Activated CD4-positive, alpha-beta T cell treated with anti-CD3 and anti-CD28 coated beads, Interleukin-2, amount 50 U/mL, for 1 hour (primary cell): ENCODE measurements at regions not wholly inside any gene's neighbourhood (a gene's known extent, or its start where the extent isn't known, plus 50 kb on each side); places are given as distances from the start of the nearest gene placed in this dataset.

Source experiments
- DNase-seq: peaks from one replicate; pipeline ENCODE4 v3.0.0-alpha.2; 2020

DNA sequence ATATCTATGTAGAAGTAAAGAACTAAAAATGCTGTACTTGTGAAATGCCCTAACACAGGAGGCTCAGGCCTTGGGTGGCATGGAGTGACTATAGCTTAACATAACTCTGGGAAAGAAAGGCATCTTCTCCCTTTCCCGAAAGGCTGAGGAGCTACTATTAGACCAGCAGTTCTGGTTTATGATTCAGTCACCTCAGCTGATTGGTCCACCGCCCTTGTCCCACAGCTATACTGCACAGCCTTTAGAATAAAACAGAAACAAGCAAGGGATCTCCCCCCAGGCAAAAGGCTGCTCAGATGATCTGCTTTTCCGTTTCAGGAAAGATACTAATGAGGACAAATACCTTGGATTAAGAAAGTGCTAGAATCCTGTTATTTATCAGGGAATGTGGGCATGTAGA is 171.3 kb downstream of the SNCA start:
- DNase-seq = no peak

DNA sequence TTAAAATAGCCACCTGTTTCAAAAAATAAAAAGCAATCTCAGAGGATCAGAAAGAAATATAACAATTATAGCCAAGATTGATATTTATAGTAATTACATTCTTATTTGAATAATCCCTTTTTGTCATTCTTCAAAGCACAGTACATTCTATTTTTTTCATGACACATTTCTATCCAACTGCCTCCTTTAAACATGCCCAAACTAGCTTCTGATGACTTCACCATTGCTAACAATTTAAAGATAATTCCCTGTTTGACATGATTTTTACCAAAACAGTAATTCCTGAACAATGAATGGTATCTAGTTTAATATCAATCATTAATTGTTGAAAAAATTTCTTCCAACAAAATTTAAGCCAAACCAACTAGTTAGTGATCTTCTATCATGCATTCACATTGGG is 172.4 kb downstream of the SNCA start:
- DNase-seq = no peak

DNA sequence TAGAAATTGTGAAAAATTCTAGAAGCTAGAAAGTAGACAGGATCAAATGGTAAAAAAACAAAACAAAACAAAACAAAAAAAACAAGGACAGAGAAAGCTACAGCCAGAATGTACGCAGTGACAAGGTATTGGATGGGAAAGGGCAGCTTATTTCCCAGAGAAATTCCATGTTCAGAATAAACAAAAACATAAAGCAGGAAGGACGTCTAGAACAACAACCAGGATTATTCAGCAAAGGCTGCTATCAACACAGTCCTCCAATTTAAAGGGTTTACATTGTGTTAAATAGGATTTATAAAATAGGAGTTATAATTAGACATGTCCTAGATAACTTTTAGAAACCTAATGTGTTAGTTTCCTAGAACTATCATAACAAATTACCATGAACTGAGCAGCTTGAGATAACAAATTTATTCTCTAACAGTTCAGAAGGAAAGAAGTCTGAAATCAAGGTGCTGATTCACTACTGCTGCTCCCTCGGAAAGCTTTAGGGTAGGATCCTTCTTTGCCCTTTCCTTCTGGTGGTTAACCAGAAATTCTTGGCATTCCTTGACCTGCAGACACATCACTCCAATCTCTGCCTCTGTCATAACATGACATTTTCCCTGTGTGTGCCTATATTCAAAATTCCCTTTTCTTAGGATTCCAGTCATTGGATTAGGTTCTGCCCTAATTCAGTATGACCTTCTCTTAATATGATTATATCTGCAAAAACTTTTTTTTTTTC is 175.6 kb downstream of the SNCA start:
- no peak for DNase-seq

DNA sequence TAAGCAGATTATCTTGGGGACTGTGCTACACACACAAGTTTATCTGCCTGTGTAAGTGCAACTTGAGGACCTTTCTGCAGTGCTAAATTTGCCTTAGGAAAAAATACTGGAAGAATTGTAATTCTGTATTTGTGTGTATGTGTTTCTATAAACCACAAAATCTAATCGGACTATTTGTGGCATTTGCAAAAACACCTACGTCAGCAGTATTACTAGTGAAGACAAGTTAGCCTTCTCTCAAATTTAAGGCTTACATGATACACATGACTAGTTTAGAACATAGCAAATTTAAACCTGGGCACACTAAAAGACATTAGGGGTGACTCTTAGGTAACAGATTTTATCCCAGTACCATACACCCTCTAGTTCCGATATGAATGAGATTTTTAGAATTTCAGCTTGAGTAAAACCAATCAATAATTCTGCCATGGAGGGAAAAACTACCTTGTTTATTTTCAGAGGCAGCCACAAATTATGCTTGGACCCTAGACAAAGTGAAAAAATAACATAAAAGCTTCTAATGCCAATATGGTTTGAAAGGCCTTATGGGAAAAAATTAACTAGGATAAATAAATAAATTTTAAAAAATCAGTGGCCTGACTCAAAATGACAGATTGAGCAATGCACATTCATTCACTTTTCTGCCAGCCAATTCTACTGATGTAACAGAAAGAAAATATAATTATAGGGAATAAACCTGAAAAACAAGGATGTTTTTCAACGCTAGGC is 176.4 kb downstream of the SNCA start:
- no peak for DNase-seq

DNA sequence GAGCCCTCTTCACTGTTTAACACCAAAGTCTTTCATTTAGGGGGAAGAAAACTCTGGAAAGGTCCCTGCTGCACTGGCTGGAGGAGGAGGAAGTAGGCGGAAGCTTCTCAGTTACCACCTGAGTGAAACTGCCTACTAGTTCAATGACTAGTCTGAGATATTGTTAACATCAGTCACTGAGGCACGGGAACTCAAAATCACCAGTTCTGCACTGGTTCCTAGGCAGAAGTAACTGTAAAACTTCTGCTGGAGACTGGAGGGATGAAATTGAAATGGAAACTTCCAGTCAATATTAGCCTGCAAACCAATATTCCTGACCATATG is 178.3 kb downstream of the SNCA start:
- no peak for DNase-seq

DNA sequence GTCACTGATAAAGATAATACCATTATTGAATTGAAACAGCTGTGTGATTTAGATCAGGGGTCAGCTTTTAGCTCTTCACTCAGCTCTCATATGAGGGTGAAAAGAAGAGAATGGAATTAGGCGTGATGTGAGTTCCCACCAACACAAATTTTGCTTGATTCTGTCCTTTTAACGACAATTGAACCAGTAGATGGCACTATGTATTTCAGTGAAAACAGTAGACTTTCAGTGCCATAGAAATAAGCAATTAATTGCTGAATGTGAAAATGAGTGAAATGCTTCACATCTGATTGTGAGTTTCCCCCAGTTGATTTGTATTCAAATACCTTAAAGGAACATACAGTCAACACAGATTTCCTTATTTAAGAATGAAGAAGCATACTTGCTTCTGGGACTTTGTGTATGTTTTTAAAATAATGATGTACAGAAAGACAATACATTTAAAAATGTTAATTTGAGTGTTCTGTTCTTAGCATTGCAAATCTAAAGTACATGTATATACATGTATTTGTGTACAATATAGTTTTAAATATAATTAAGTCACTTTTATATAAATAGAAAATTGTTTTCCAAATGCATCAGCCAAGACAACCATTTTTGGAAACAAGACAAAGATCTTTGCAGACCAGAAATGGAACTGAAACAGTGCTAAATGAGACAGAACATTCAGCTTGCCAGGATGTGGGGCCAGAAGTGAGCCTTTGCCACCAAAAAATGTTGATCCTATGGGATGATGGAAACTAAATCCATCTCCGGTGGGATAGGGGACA is 178.8 kb downstream of the SNCA start:
- no peak for DNase-seq

DNA sequence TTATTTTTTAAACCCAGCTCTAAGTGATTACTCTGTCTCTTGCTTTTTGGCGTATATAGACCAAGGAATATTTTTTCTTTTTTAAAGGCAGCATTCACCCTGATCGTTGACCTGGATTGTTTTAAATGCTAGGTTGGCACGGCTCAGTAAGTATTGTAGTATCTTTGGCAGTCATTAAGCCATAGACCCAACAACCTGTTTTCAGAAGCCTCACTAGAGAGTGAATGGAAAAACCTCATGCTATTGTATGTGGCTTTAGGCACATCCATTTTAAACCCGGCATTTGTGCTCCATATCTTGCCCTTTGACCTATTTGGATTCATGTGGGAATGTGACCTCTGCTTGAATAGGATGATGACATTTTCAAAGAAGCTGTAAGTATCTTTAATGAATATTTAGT is 183.9 kb downstream of the SNCA start:
- DNase-seq = no peak

DNA sequence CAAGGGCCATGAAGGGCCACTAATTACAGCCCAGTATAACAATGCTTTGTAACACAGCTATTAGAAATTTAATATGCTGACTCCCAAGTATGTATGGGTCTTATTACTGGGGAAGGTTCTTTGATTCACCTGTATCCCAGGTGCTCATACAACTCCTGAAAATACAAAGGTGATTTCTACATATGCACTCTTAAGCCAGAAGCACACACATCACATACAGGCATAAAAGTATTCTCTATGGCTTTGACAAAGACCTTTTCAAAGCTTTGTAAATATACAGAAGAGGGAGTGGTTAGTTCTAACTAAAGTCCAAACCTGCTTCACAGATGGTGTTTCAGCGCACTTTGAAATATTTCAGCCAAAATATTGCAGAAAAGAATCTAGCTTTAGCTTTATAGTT is 191.5 kb downstream of the SNCA start:
- DNase-seq = no peak

DNA sequence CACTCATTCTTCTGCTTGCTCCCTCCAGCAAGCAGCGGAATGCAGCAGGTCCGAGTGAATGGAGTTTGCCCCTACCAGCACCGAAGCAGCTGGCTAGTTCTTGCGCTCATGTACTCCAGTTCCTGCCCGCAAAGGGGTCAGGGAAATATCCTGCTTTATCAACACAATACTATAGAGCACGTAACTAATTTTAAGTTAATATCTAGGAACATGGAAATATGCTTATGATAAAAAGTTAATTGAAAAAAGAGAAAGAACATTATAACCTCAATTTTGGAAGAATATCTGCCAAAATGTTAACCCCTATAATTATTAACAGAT is 195.6 kb downstream of the SNCA start:
- no peak for DNase-seq

DNA sequence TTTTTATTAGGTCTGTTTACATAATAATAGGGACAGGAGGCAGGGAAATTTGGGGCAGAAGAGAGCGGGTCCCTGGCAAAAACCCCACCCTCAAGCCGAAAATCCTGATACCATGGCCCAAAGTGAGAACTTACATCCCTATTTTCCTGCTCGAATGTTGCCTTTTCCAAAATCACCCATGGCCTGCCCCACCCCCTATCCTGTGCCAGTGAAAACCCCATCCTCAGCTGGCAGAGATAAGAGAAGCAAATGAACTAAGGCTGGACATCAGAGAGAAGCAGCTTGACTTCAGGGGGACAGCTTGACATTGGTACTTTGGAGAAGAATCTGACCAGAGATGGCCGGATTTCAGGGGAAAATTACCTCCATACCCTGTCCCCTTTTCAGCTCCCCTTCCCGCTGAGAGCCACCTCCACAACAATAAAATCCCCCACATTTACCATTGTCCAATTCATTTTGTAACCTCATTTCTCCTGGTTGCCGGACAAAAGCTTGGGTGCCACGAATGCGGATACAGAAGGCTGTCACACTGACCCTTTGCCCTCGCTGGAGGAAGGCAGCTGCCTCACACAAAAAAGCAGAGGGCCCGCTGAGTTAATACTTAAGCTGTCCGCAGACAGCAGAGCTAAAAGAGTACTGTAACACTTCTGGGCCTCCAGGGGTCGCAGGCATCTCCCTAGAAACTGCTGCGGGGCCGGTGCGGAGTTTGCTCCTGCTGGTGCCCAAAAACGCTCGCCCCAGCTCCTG is 196.2 kb downstream of the SNCA start:
- DNase-seq = no peak

DNA sequence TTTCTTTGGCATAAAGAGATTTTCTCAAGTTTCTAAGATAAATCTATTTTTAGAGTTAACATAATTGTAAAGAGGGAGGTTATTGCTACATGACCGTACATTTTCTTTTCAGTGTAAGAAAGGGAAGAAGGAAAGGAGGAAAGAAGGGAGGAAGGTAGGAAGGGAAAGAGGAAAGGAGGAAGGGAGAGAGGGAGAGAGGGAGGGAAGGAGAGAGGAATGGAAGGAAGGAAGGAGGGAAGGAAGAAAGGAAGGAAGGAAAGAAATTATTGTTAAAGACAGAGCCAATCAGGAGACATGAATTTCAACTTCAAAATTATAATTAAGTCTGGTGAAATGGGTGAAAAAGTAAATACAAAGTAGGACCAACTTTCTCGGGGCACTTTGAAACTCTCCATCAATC is 197.6 kb downstream of the SNCA start:
- no peak for DNase-seq

DNA sequence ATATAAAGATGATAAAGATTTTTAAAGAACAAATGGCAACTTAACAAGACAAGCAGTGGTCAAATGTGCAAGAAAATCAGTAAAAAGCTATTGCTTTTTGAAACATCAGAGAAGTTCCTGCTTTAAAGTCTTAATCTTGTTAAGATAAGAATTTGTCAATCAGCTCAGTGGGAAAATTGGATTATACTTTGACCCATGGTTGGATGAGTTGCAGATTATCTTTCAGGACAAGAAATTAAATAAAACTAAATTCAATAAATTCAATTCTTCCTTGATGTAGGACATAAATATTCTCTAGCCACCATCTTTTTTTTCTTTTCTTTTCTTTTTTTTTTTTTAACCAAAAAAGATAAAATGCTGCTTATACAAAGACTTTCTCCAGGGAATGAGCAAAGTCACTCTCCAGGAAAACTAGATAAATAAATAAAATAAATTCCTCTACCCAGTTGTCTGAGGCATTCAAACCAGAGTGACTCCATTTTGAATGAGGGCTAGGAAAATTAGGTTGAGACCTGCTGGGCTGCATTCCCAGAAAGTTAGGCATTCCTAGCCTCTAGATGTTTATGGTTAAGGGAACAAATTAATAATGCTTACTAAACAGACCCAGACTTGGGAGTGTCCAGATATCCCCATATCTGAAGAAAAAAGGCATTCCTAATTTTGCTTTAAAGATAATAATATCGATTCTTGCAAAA is 211.2 kb downstream of the SNCA start:
- no peak for DNase-seq

DNA sequence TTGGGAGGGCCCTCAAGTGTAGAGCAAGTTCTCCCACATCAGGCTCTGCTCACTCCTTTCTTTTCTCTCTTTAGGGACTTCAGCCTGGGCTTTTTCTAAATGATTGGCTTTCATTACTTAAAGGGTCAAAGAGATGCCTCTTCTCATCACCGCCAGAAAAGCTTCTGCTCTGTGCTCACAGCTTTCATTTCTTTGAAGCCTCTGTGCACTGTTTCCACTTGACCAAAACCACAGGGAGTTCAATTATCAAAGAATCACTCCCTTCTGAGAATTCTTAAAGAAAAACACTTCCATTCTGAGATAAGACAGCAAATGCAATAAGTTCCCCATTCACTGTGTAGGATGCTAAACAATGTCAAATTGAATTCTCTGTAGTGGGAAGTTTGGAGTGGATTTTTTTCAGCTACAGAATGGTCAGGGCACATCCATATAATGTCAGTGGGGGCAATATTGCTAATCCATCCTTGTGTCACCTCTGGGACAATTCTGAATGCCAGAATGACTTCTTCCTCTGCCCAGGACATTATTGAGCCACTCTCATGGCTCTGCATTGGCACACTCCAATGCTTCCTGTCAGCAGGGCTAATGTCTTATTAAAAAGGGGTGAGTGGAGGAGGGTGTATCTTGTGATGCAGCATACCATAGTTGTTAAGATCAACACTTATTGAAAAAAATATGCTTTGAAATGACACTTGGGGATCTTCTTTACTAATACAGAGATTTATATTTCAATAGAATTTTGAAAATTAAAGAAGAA is 217.6 kb downstream of the SNCA start:
- DNase-seq = no peak

DNA sequence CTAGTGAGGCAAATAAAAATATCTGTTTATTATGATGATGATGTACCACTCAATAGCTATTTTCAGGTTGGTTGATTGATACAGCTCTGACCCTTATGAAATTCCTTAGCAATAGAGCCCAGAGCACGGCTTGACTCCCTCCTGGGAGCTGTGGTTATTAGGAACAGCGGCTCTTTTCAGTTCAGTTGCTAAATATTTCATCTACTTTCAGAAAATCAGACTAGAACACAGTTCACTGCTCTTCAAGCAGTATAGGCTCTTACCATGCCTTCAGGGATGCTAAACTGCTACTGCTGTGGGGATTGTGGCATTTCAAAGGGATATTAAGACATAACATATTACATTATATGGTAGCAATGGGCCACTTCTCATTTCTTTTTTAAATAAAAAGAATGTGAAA is 218.8 kb downstream of the SNCA start:
- DNase-seq = no peak

DNA sequence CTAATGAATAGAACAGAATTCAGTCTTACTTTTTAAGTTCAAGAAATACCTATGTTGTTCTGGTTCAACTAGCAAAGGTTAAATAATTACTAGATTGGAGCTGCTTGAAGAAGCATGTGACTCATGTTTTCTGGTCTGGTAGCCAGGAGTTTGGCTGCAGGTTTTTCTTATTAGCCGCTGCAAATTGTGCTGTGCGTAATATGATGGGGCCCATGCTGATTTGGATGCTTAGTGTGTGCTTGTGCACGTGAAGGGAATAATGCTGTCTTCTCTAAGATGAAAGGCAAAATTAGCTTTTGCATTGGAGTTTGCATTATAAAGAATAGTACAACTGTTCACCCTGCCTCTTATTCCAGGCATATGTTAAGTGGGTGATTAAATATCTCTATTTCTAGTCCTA is 219.6 kb downstream of the SNCA start:
- no peak for DNase-seq

DNA sequence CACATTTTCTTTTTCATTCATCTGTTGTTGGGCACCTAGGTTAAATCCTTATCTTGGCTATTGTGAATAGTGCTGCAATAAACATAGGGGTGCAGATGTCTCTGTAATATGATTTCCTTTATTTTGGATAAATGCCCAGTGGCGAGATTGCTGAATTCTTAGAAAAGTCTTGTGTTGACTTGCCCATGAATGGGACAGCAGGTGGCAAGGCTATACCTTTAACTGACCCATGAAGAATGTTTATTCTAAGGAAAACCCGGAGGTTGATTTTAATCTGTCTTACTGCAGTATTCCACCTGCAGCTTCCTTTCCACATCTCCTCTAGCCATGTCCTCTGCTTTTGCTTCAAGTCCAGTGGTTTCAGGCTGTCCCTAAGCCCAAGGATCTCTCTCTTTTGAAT is 220.6 kb downstream of the SNCA start:
- no peak for DNase-seq

DNA sequence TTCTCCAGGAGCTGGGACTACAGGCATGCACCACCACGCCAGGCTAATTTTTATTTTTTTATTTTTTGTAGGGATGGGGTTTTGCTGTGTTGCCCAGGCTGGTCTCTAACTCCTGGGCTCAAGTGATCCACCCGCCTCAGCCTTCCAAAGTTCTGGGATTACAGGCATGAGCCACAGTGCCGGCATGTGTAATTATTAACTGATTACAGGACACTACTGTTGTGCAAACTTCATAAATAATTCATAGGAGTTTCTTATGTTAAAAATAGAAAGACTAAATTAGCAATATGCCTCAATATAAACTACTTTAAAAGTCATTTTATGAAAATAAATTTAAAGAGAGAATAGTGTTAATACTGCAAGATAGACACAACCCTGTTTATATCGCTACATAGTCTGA is 221.9 kb downstream of the SNCA start:
- no peak for DNase-seq

DNA sequence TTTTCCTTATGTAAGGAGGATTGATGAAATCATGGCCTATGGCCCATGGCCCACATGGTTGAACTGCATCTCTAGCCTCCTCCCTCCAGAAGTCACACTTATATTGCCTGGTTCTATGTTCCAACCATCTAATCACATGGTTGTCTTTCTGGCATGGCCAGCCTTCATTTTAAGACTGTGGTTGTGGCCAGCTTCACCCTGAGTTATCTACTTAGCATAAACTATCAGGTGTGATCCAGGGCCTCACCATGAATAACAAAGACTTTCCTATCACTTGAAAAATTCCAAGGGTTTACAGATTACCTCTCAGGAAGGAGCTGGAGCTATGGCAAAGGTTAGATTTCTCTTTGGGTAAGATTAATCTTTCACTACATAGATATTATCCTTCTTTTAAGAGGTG is 222.8 kb downstream of the SNCA start:
- no peak for DNase-seq

DNA sequence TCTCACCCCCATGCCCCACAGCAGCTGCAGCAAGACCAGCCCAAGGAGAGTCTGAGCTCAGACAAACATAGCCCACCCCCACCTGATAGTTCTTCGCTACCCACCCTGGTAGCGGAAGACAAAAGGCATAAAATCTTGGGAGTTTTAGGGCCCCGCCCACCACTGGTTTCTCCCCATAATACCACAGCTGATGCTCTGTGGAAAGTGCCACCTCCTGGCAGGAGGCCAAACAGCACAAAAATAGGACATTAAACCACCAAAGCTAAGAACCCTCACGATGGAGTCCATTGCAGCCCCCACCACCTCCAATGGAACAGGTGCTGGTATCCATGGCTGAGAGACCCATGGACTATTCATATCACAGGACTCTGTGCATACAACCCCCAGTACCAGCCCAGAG is 226.7 kb downstream of the SNCA start:
- no peak for DNase-seq

DNA sequence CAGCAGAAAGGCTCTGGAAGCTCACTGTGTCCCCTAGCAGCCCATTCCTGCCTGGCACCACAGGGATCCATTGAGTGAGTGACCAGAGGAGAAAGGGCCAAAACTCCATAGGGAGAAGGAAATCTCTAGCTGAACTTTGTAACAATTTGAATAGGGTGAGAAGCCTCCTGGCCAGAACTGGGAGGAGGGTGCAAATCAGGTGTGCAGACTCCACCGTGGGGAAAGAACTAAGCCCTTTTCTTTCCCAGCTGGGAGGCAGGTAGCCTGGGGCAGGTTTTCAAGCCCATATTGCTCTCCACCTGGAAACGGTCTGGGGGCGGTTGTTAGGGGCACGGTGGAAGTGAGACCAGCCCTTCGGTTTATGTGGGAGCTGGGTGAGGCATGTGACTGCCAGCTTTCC is 227.2 kb downstream of the SNCA start:
- no peak for DNase-seq

DNA sequence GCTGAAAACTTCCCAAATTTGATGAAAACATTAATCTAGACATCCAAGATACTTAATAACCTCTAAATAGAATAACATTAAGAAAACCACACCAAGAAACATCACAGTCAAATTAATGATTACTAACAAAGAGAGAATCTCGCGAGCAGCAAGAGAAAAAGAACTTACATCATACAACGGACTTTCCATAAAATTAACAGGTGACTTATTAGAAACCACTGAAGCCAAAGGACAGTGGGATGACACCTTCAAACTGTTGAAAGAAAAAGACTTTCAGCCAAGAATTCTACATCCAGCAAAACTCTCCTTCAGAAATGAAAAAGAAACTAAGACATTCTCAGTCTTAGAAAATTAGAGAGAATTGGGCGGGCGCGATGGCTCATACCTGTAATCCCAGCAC is 232.0 kb downstream of the SNCA start:
- no peak for DNase-seq

DNA sequence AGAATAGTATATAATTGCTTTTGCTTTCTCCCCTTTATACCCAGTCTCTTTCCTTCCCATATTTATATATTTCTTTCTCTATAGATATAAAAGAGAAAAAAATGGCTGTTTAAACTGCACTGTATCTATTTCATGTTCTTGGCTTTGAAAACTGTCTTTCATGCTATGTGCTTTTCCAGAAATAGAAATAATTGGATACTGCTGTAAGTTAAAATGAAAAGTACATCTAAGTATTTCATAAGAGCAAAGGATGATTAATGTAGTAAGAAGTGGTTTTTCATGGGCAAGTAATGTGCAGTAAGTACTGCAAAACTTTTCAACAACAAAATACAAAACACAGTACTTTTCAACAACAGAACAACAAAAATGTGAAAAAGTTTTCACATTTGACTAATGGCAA is 237.9 kb downstream of the SNCA start:
- no peak for DNase-seq
